Neural cell (in vitro differentiated cells): ENCODE measurements at regions not wholly inside any gene's neighbourhood (a gene's known extent, or its start where the extent isn't known, plus 50 kb on each side); places are given as distances from the start of the nearest gene placed in this dataset.

Source experiments
- H2AFZ ChIP-seq: fragments of 200-600, 300-800 bp; sonication (generic), shearing (Covaris generic); 2 replicates; pipeline ENCODE4 v1.6.0; 2014; ENCODE audit warnings: low read depth, mild to moderate bottlenecking, antibody characterized with exemption, low read length, moderate library complexity
- H3F3A ChIP-seq: fragments of 200-600 bp; shearing (Covaris generic); 2 replicates; pipeline ENCODE4 v1.6.1; 2016; ENCODE audit warnings: mild to moderate bottlenecking, moderate library complexity, mixed read lengths, antibody characterized with exemption, low read length; ENCODE audit not compliant: insufficient read depth, poor library complexity, severe bottlenecking
- H3K27ac ChIP-seq: fragments of 200-600, 300-800 bp; sonication (generic), shearing (Covaris generic); 2 replicates; pipeline ENCODE4 v1.5.1; 2014; ENCODE audit warnings: mild to moderate bottlenecking, low read length, moderate library complexity
- H3K27me3 ChIP-seq: fragments of 300-800, 200-600 bp; sonication (generic), shearing (Covaris generic); 2 replicates; pipeline ENCODE4 v1.6.0; 2014; ENCODE audit warnings: mild to moderate bottlenecking, low read depth, low read length, moderate library complexity; ENCODE audit not compliant: insufficient read depth
- H3K36me3 ChIP-seq: fragments of 300-800, 200-600 bp; sonication (generic), shearing (Covaris generic); 2 replicates; pipeline ENCODE4 v1.5.1; 2014; ENCODE audit warnings: mild to moderate bottlenecking, antibody characterized with exemption, low read length, moderate library complexity; ENCODE audit not compliant: insufficient read depth
- H3K4me2 ChIP-seq: fragments of 300-800, 200-600 bp; sonication (generic), shearing (Covaris generic); 2 replicates; pipeline ENCODE4 v1.6.0; 2014; ENCODE audit warnings: mild to moderate bottlenecking, low read length
- H3K4me3 ChIP-seq: fragments of 300-800, 200-600 bp; sonication (generic), shearing (Covaris generic); 2 replicates; pipeline ENCODE4 v1.5.1; 2014; ENCODE audit warnings: mild to moderate bottlenecking, low read length, moderate library complexity
- H3K79me2 ChIP-seq: fragments of 200-600 bp; shearing (Covaris generic); replicated peaks from 2 replicates; pipeline ENCODE4 v1.6.0; 2014; ENCODE audit warnings: mild to moderate bottlenecking, low read length, moderate library complexity; ENCODE audit not compliant: insufficient read depth
- H3K9ac ChIP-seq: fragments of 300-800, 200-600 bp; sonication (generic), shearing (Covaris generic); 2 replicates; pipeline ENCODE4 v1.6.1; 2016; ENCODE audit warnings: mild to moderate bottlenecking, low read length, mixed read lengths
- H3K9me2 ChIP-seq: fragments of 200-600 bp; shearing (Covaris generic); 2 replicates; pipeline ENCODE4 v1.6.1; 2016; ENCODE audit warnings: mild to moderate bottlenecking, low read length, mixed read lengths; ENCODE audit not compliant: insufficient read depth
- H3K9me3 ChIP-seq: fragments of 200-600, 300-800 bp; sonication (generic), shearing (Covaris generic); 2 replicates; pipeline ENCODE4 v1.6.1; 2016; ENCODE audit warnings: mild to moderate bottlenecking, mixed run types, low read length, moderate library complexity, mixed read lengths
- H4K20me1 ChIP-seq: fragments of 200-600 bp; shearing (Covaris generic); 2 replicates; pipeline ENCODE4 v1.6.1; 2016; ENCODE audit warnings: mild to moderate bottlenecking, mixed run types; ENCODE audit not compliant: insufficient read depth
- EP300 ChIP-seq: fragments of 450-650 bp; conservative IDR thresholded peaks from 2 replicates; pipeline ENCODE4 v1.6.1; 2014; ENCODE audit warnings: antibody characterized with exemption, mild to moderate bottlenecking, moderate library complexity; ENCODE audit not compliant: poor library complexity, severe bottlenecking
- EZH2 ChIP-seq: fragments of 200-600, 300-800 bp; shearing (Covaris generic), sonication (generic); IDR thresholded peaks from 2 replicates; pipeline ENCODE4 v1.6.1; 2014; ENCODE audit warnings: antibody characterized with exemption, low read length, borderline replicate concordance, mild to moderate bottlenecking; ENCODE audit not compliant: insufficient read depth, poor library complexity, severe bottlenecking
- MXI1 ChIP-seq: fragments of 450-650 bp; conservative IDR thresholded peaks from 2 replicates; pipeline ENCODE4 v1.6.1; 2014; ENCODE audit warnings: antibody characterized with exemption, mild to moderate bottlenecking; ENCODE audit not compliant: poor library complexity, severe bottlenecking
- POLR2AphosphoS5 ChIP-seq: IDR thresholded peaks from 2 replicates; pipeline ENCODE4 v1.6.1; 2012
- RAD21 ChIP-seq: fragments of 450-650 bp; conservative IDR thresholded peaks from 2 replicates; pipeline ENCODE4 v1.6.1; 2014; ENCODE audit warnings: antibody characterized with exemption, mild to moderate bottlenecking, moderate library complexity
- SMC3 ChIP-seq: fragments of 450-650 bp; conservative IDR thresholded peaks from 2 replicates; pipeline ENCODE4 v1.6.1; 2014; ENCODE audit warnings: antibody characterized with exemption, mild to moderate bottlenecking, moderate library complexity; ENCODE audit not compliant: poor library complexity
- TAF1 ChIP-seq: IDR thresholded peaks from 2 replicates; pipeline ENCODE4 v1.6.1; 2012; ENCODE audit warnings: low read depth
- TF ChIP-seq, protein P1 (sequence below): fragments of 450-650 bp; IDR thresholded peaks from 2 replicates; pipeline ENCODE4 v1.5.1; 2014; ENCODE audit warnings: antibody characterized with exemption, mild to moderate bottlenecking, moderate library complexity; ENCODE audit not compliant: poor library complexity, severe bottlenecking
- TF ChIP-seq, protein P2 (sequence below): IDR thresholded peaks from 2 replicates; pipeline ENCODE4 v1.6.1; 2012; ENCODE audit warnings: borderline replicate concordance

DNA sequence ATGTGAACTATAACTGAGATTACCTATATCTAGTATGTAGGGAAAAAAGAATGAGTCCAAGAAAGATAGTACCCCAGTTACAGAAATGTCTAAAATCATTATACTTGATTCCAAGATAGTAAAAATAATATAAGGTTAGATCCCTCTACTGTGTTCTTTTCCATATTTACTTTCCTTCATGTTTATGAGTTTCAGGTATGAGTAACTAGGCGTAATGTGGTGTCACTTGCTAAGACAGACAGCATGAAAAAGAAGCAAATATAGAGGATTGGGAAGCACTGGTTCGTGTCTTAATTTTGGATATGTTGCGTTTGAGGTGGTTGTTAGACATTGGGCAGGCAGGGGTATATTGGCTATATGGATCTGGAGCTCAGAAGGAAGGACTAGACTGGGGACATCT, 168.1 kb upstream of the PFN2 start:
- no peaks in the 10 kb centered on the region for H3K79me2 ChIP-seq
- H3K9me2 ChIP-seq, result no peaks in the 10 kb centered on the region
- H3K4me3 ChIP-seq, result no peak overlapping the region
- no peaks in the 10 kb centered on the region for H3K27me3 ChIP-seq
- H3K9ac ChIP-seq, result no peak overlapping the region
- no peaks in the 10 kb centered on the region for H4K20me1 ChIP-seq
- no peak overlapping the region for H2AFZ ChIP-seq
- TF ChIP-seq MXI1, result no peak
- TF ChIP-seq RAD21, result no peak
- H3K4me2 ChIP-seq, result no peak overlapping the region
- no peaks in the 10 kb centered on the region for H3F3A ChIP-seq
- H3K27ac ChIP-seq, result no peak overlapping the region
- H3K9me3 ChIP-seq, result no peaks in the 10 kb centered on the region
- H3K36me3 ChIP-seq, result no peaks in the 10 kb centered on the region

DNA sequence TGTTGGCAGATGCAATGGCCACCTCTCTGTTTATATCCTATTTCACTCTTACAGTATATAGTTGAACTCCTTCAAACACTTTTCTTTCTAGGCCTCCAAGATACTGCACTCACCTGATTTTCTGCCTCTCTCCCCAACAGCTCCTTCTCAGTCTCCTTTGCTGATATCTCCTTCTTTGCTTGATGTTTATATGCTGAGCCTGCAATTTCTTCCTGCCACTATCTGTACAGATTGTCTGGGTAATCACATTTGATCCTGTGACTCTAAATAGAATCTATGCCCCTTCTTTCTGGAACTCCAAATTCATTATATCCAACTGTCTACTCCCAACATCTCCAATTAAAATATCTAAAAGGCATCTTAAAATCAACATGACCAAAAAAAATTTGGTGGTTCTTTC, 165.5 kb upstream of the PFN2 start:
- no peak overlapping the region for H3K27ac ChIP-seq
- H2AFZ ChIP-seq, result no peak overlapping the region
- H4K20me1 ChIP-seq, result no peaks in the 10 kb centered on the region
- H3K9me2 ChIP-seq, result no peaks in the 10 kb centered on the region
- no peaks in the 10 kb centered on the region for H3K9me3 ChIP-seq
- no peaks in the 10 kb centered on the region for H3K36me3 ChIP-seq
- no peak overlapping the region for H3K9ac ChIP-seq
- no peaks in the 10 kb centered on the region for H3K27me3 ChIP-seq
- no peak overlapping the region for H3K4me2 ChIP-seq
- H3K4me3 ChIP-seq, result no peak overlapping the region
- H3F3A ChIP-seq, result no peaks in the 10 kb centered on the region
- no peak for TF ChIP-seq SMC3
- TF ChIP-seq, protein P1, sequence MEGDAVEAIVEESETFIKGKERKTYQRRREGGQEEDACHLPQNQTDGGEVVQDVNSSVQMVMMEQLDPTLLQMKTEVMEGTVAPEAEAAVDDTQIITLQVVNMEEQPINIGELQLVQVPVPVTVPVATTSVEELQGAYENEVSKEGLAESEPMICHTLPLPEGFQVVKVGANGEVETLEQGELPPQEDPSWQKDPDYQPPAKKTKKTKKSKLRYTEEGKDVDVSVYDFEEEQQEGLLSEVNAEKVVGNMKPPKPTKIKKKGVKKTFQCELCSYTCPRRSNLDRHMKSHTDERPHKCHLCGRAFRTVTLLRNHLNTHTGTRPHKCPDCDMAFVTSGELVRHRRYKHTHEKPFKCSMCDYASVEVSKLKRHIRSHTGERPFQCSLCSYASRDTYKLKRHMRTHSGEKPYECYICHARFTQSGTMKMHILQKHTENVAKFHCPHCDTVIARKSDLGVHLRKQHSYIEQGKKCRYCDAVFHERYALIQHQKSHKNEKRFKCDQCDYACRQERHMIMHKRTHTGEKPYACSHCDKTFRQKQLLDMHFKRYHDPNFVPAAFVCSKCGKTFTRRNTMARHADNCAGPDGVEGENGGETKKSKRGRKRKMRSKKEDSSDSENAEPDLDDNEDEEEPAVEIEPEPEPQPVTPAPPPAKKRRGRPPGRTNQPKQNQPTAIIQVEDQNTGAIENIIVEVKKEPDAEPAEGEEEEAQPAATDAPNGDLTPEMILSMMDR, result no peak
- no peak for TF ChIP-seq RAD21
- no peak for TF ChIP-seq MXI1
- TF ChIP-seq TAF1, result no peak
- TF ChIP-seq POLR2AphosphoS5, result no peak
- TF ChIP-seq, protein P2, sequence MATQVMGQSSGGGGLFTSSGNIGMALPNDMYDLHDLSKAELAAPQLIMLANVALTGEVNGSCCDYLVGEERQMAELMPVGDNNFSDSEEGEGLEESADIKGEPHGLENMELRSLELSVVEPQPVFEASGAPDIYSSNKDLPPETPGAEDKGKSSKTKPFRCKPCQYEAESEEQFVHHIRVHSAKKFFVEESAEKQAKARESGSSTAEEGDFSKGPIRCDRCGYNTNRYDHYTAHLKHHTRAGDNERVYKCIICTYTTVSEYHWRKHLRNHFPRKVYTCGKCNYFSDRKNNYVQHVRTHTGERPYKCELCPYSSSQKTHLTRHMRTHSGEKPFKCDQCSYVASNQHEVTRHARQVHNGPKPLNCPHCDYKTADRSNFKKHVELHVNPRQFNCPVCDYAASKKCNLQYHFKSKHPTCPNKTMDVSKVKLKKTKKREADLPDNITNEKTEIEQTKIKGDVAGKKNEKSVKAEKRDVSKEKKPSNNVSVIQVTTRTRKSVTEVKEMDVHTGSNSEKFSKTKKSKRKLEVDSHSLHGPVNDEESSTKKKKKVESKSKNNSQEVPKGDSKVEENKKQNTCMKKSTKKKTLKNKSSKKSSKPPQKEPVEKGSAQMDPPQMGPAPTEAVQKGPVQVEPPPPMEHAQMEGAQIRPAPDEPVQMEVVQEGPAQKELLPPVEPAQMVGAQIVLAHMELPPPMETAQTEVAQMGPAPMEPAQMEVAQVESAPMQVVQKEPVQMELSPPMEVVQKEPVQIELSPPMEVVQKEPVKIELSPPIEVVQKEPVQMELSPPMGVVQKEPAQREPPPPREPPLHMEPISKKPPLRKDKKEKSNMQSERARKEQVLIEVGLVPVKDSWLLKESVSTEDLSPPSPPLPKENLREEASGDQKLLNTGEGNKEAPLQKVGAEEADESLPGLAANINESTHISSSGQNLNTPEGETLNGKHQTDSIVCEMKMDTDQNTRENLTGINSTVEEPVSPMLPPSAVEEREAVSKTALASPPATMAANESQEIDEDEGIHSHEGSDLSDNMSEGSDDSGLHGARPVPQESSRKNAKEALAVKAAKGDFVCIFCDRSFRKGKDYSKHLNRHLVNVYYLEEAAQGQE, result no peak
- no peak for TF ChIP-seq EZH2
- TF ChIP-seq EP300, result no peak
- H3K79me2 ChIP-seq, result no peaks in the 10 kb centered on the region

DNA sequence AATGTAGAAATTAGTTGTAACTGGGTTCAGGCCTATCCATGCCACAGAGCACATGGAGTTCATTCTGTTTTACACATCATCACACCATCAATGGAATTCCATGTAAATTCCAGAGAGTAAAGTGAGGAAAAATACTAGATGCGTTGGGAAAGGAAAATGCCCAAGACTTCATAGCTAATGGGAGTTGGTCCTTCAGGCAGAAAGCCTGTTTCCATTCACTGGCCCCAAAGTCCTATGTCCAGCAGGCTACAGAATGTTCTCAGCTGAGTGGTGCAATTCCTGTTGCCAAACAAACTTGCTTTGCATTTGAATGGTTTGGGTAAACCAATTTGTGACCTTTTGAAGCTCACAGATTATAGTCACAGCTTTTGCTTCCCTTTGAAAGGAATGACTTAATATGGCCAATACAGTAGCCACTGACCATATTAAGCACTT, 164.6 kb upstream of the PFN2 start:
- no peaks in the 10 kb centered on the region for H3K27me3 ChIP-seq
- no peaks in the 10 kb centered on the region for H3K36me3 ChIP-seq
- no peaks in the 10 kb centered on the region for H3K79me2 ChIP-seq
- no peak overlapping the region for H2AFZ ChIP-seq
- H3K4me3 ChIP-seq, result no peak overlapping the region
- H3F3A ChIP-seq, result no peaks in the 10 kb centered on the region
- H3K27ac ChIP-seq, result no peak overlapping the region
- no peaks in the 10 kb centered on the region for H4K20me1 ChIP-seq
- no peaks in the 10 kb centered on the region for H3K9me2 ChIP-seq
- TF ChIP-seq SMC3 (no peak), POLR2AphosphoS5 (no peak), MXI1 (no peak), EZH2 (no peak), TAF1 (no peak), EP300 (no peak), RAD21 (no peak)
- TF ChIP-seq, protein P1, result no peak
- TF ChIP-seq, protein P2, result no peak
- no peak overlapping the region for H3K4me2 ChIP-seq
- no peaks in the 10 kb centered on the region for H3K9me3 ChIP-seq
- no peak overlapping the region for H3K9ac ChIP-seq
